ENCODE measurements at regions not wholly inside any gene's neighbourhood (a gene's known extent, or its start where the extent isn't known, plus 50 kb on each side); places are given as distances from the start of the nearest gene placed in this dataset.

GRCh38 chr1:29972421-29973053, 736.2 kb downstream of the PTPRU start:
- no peak for DNase-seq

DNA sequence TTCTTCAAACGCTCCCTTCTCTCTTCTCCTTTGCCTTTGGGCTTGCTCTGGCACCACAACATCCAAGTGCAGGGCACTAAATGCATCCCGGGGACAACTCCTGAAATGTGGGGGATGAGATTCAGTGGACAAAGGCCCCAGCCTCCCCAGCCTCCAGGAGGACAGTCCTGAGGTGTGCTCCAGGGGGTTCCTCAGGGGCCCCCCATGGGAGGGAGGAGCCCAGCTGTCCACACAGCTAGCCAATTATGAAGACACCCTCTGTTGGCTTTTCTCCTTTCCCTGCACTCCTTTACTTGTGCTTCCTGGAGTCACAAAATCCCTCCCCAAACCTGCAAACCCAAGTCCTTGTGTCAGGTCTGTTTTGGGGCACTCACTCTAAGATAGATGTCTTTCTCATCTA, 735.4 kb downstream of the PTPRU start:
- DNase-seq: no peak

DNA sequence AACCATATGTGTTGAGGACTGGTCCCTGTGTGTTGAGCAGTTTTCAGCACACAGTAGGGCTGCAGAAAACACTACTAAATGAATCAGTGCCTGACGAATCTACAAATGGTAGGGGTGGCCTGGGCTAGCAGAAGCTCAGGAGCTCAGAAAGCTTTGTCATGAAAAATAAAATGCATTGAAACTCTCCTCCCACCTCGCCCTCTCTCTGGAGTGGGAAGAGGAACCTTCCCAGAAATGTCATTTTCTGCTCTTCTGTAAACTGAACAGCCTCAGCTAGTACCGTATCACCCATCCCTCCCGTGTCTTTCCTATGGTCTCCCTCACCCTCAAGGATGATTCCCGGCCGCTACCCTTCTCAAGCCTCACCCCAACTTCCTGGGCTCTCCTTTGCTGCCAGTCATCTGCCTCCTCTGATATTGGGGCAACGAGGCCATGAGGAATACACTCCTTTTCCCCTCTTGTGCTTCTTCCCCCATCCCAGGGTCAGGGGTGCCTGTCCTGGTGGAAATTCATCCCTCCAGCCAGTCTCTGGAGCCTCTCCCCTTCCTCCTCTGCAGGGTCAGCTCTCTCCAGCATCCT, 734.5 kb downstream of the PTPRU start:
- no peak for DNase-seq

DNA sequence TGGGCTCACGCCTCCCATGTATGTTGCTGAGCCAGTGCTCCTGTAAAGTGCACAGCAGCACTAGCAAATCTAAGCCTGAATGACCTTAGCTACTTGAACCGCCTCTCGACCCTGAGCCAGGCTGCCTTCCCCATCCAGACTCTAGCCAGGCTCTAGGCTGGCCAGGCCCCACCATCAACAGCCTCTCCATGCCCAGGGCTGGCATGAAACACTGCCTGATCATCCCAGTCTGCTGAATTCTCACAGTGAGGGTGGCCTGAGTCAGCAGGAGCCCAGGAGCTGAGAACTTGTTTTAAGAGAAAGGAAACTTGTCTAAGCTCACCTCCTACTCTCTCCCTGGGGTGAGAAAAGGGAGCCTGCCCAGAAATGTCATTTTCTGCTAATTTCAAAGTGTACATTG, 733.3 kb downstream of the PTPRU start:
- no peak for DNase-seq

- no peak for DNase-seq
These were observed 730.9 kb downstream of the PTPRU start for GRCh38 chr1:29967261-29967660.

DNA sequence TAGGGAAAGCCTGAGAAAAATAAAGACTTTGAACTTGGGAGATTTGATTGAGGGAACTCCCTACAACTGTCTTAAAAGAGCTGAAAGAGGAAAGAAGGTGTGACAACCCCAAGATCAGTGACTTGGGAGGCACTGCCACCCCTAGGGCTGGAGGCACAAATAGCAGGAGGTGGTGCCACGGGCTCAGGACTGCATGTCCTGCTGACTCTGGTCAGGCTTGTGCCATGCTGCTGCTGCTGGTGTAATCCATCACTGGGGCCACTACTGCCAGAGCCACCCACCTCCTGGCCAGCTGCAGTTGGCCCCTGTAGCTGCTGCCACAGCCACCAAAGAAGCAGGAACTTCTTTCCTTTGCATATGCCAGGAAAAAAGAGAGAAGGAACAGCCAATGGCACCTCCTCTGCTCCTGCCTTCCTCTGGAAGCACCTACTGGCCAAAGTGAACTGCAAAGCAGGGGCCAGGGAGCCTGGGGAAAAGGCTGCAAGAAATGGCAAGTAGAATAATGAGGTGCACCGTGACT, 730.3 kb downstream of the PTPRU start:
- DNase-seq: no peak

DNA sequence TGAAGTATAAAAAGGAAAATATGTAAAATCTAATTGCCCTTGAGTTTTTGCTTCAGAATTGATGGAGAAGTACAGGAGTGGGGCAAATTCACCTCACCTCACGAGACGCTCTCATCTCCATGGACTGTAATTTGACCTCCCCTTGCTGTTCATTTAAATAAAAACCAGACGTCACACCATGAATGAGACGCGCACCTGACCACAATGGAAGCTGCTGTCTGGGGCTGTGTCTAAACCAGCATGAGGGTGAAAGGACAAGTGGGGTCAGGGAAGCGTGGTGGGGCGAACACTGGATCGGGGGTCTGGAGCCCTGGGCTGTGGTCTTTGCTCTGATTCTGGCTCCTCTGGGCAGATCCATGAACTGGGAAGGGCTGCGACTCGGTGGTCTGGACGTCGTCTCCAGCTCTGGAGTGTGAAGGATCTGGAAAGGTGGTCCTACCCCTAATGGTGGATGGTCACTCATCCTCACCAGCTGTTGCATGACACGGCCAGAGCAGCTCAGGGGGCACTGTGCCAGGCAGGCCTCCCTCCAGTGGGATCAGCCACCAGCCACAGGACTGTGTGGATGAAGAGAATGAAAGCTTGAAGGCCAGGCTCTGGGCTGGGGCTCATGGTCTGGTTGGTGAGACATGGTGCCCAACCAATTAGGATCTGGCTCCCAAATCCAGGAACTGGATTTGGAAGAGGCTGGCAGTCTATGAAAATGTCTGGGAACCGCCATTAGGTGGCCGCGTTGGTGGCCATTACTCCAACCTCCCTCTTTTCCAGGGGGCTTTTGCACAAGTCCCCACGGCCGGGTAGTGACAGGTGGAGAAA, 728.6 kb downstream of the PTPRU start:
- DNase-seq: no peak

DNA sequence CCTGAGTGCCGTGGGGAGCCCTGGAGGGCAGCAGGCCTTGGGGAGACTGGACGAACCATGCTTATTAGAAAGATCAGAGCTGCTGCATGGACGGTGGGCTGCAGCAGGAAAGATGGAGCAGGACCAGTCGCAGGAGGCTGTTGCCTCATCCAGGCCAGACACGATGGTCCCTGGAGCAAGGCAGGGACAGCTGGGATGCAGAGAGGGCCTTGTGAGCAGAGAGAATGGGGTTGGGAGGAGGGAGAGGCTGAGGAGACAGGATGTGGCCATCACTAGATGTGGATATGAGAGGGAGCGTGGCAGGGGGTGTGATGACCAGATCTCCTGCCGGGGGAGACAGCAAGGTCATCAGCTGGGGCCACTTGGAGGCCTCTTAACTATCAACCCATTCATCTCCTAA, 727.6 kb downstream of the PTPRU start:
- no peak for DNase-seq

DNA sequence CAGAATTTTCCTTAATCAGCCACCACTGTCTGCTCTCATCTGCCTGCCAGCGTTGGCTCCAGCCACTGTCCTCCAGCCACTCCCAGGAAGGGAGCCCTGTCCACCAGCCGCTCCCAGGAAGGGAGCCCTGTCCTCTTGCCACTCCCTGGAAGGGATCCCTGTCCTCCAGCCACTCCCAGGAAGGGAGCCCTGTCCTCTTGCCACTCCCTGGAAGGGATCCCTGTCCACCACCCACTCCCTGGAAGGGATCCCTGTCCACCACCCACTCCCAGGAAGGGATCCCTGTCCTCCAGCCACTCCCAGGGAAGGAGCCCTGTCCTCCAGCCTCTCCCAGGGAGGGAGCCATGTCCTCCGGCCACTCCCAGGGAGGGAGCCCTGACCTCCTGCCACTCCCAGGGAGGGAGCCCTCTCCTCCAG, 726.5 kb downstream of the PTPRU start:
- no peak for DNase-seq

DNA sequence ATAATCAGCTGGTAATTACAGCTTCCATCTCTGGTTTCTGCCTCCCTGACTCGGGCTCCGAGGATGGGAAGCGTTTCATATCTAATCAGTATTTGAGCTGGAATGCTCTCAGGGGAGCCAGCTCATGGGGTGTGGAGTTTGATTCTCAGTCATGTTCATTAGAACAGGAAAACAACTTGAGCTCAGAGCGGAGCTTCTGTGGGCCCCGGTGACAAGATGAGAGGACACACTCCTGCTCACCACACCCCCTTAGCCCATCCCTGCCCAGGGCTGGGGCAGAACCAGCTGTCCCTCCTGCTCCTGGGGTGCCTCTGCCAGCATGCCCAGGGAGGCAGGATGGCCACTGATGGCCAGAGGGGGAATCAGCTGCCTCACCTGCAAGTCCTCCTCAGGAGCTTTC, 726.0 kb downstream of the PTPRU start:
- no peak for DNase-seq

DNA sequence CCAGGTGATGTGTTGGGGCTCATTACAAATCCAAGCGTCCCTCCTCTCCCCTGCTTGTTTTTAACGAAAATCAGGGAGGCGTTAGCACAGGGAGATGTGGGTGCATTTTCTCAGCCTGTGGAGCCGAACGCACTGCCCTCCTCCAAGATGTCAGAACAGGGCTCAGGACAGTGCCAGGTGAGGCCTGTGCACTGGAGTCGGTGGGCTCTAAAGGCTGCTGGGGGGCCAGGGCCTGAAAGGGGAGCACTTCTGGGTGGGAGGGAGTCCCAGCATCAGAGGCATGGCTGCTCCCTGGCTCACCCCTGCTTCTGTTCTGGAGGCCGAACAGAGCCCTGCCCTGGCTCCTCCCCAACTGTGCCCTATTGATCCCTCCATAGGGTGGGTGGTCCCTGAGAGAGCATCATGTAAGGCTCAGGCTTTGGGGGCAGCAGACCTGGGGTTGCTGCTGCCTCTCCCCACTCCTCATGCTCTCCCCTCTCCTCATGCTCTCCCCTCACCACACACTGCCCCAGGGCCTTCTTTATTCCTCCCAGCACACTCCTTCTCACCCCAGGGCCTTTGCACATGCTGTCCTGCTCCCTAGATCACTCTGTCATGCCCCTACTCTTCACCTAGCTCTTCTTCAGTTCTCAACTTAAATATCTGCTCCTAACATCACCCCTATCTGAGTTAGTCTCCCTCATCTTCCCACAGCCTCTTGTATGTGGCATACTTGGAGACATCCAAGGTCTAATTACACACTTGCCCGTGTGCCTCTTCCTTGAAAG, 725.2 kb downstream of the PTPRU start:
- DNase-seq: no peak

- DNase-seq: no peak
These were observed 724.6 kb downstream of the PTPRU start for GRCh38 chr1:29960876-29961275.

- no peak for DNase-seq
These were observed 723.9 kb downstream of the PTPRU start for GRCh38 chr1:29960156-29960755.

GRCh38 chr1:29959356-29959755, 723.0 kb downstream of the PTPRU start:
- DNase-seq: no peak

DNA sequence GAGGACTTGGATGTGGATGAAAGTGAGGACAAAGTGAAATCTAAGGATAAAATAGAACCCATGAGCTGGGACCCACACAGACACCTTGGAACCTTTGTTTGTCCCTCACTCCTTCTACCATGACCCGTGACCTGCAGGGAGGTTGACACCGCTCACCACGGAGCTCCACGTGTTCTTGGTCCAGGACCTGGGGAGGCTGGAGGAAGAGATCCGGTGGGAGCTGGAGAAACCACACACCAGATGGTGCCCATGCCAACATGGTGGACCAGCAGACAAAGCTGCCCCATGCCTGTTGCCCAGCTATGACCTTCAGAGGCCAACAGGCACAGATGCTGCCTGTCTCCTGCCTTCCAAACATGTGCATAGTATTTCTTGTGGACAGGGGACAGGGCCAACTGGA, 721.9 kb downstream of the PTPRU start:
- no peak for DNase-seq

DNA sequence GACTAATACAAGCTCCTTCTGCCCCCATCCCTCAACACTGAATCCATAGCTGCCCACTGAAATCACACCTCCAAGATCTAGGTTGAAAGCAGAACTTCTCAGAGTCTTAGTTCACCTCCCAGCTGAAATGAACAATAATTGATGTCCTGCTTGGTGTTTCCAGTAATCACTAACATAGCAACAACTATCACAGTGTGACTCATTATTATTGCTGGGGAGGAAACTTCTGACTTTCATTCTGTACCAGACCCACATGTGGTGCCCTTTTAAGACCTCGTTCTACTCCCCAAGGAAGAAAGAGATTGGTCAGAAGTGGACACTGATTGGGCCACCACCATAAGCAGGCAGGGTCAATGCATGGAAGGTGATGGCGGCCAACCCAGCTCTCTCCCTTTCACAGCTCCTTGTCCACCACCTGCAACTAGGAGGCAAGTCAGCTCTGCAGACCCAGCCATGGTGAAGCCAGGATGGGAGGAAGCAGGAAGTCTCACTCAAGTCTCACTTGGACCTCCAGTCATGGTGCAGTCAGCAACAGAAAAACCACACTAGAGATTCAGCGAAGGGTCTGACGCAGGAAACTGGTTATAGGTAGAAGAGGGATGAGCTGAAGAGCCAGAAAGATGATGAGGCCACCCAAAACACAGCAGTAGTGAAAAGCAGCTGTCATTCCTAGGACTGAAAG, 720.2 kb downstream of the PTPRU start:
- DNase-seq: no peak

GRCh38 chr1:29954591-29954990, 718.3 kb downstream of the PTPRU start:
- DNase-seq: no peak

DNA sequence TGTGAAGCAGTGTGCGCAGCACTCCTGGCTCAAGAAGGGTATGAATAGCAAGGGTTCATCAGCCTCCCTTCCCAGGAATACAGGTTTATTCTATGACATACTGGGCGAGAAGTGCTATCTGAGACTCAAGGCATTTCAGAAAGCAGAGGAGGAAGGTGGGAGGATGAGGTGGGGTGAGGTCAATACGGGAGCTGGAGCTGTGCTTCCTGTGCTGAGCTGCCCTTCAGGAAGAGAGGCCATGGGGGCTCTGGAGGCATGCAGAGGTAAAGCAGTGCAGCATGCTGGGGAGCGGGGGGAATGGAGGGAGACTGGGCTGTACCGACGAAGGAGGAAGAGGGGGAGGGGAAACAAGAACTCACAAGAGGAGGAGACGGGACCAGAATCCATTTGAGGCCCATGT, 717.6 kb downstream of the PTPRU start:
- no peak for DNase-seq

DNA sequence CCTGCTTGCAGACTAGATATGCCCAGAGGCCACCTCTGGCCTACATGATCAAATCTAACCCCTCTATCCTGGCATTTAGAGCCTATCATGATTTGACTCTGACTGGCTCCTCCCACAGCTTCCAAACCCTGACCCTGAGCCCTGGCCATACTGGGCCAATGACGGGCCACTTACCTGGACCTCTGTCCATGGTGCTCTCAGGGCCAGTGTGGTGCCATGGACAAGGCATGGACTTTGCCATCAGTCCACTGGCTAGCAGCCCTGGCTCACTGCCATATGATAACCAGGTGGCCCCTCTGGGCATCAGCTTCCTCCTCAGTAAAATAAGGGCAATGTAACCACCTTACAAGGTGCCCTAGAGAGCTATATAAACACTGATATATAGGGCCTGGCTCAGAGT, 713.4 kb downstream of the PTPRU start:
- no peak for DNase-seq

DNA sequence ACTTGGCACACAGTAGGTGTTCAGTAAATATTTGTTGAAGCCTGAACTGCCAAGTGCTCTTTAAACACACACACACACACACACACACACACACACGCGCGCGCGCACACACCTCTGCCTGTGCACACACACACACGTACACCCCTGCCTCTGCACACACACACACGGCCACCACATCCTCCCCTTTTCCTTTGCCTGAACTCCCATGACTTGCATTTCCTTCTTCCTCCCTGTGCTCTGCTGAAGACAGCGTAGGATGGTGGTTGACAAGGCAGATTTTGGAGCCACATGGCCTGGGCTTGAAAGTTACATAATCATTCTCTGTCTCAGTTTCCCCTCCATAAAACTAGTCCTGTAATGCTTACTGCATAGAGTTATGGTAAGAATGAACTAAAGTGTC, 712.3 kb downstream of the PTPRU start:
- no peak for DNase-seq

- no peak for DNase-seq
These were observed 709.7 kb downstream of the PTPRU start for GRCh38 chr1:29946057-29946456.

GRCh38 chr1:29945426-29945825, 709.1 kb downstream of the PTPRU start:
- DNase-seq: no peak
